ENCODE measurements at regions not wholly inside any gene's neighbourhood (a gene's known extent, or its start where the extent isn't known, plus 50 kb on each side); places are given as distances from the start of the nearest gene placed in this dataset.
"Not testable (repeated sequence)": the region's sequence is repeated elsewhere in the genome, so short reads cannot be mapped to it uniquely, and the experiment has no call there.

DNA sequence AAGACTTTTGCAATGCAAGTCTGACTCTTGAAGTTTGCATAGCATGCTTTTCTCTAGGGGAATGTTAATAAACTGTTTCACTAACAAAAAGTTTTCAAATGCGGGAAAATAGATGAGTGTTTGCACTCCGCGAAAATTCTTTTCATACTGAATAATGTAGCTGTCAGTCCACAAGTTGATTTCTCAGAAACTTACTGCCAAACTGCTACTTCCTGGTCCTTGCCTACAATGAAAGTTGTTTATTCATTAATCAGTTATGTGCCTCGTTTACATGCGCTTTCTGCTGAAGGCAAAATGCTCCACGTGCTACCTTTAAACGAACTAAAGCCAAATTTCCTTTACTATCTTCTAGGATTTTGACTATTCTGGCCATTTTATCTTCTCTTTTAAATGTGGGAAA, 166.2 kb downstream of the MAGEB17 start:
- no peak for DNase-seq (ENCODE audit: low spot score, unreplicated experiment)
- Mint-ChIP-seq H3K27me3 (no peaks in the 10 kb centered on the region), H3K4me1 (ENCODE audit: low read depth) (no peaks in the 10 kb centered on the region), H3K27ac (no peak overlapping the region), H3K4me3 (ENCODE audit: low read depth) (no peak overlapping the region), H3K36me3 (ENCODE audit: insufficient read depth) (peaks cover 7% of the 10 kb centered on the region), H3K9me3 (ENCODE audit: low read depth) (peaks cover 5% of the 10 kb centered on the region)
- no peak for TF ChIP-seq CTCF (IDR thresholded peaks at IDR 0.05; ENCODE audit: unreplicated experiment)

- Mint-ChIP-seq H3K9me3 (ENCODE audit: low read depth) (peaks cover 11% of the 10 kb centered on the region), H3K36me3 (ENCODE audit: insufficient read depth) (peaks cover 7% of the 10 kb centered on the region), H3K27ac (no peak overlapping the region), H3K4me1 (ENCODE audit: low read depth) (no peaks in the 10 kb centered on the region), H3K4me3 (ENCODE audit: low read depth) (no peak overlapping the region), H3K27me3 (no peaks in the 10 kb centered on the region)
- no peak for TF ChIP-seq CTCF (IDR thresholded peaks at IDR 0.05; ENCODE audit: unreplicated experiment)
- DNase-seq (ENCODE audit: low spot score, unreplicated experiment), result no peak
Measured at GRCh38 chrX:16335181-16335580, 167.9 kb downstream of the MAGEB17 start.

DNA sequence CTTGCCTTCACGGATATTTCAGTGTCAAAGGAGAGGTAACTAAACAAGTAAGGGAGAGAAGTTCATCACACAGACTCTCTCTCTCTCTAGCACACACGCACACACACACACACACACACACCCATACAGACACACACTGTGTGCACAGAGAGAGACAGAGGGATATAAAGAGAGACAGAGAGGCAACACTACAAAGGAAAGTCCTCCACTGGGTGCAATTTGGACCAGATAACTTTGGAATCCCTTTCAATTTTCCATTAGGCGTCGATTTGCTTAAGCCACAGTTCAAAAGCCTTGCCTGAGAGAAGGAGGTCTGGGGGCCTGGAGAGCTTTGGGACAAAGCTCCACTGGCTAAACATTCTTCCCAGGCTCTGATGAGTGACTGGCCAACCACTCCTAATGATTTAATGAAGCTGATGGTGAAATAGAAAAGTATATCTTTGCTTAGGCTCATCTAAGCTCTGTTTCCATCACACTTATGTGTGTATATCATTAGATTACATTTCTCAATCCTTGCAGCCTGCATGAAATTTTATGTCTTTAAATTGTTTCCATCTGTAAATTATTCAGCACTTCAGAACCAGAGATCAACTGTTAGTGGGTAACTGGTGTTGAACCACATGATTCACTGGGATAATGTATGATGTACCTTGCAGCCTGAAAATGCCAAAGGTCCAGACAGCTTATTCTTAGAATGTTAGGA, 180.8 kb downstream of the MAGEB17 start:
- Mint-ChIP-seq H3K27me3 (no peaks in the 10 kb centered on the region), H3K9me3 (ENCODE audit: low read depth) (peaks cover 20% of the 10 kb centered on the region), H3K36me3 (ENCODE audit: insufficient read depth) (peaks cover 23% of the 10 kb centered on the region), H3K4me1 (ENCODE audit: low read depth) (no peaks in the 10 kb centered on the region), H3K27ac (peak overlapping the region; percentile 22), H3K4me3 (ENCODE audit: low read depth) (no peak overlapping the region)
- DNase-seq (ENCODE audit: low spot score, unreplicated experiment), result no peak
- no peak for TF ChIP-seq CTCF (IDR thresholded peaks at IDR 0.05; ENCODE audit: unreplicated experiment)

GRCh38 chrX:16357902-16358301, 190.6 kb downstream of the MAGEB17 start:
- peaks cover 26% of the 10 kb centered on the region for H3K9me3 Mint-ChIP-seq (ENCODE audit: low read depth)
- no peak for DNase-seq (ENCODE audit: low spot score, unreplicated experiment)
- peaks cover 1% of the 10 kb centered on the region for H3K4me1 Mint-ChIP-seq (ENCODE audit: low read depth)
- H3K4me3 Mint-ChIP-seq (ENCODE audit: low read depth), result no peak overlapping the region
- no peak for TF ChIP-seq CTCF (IDR thresholded peaks at IDR 0.05; ENCODE audit: unreplicated experiment)
- H3K36me3 Mint-ChIP-seq (ENCODE audit: insufficient read depth), result peaks cover 41% of the 10 kb centered on the region
- no peaks in the 10 kb centered on the region for H3K27me3 Mint-ChIP-seq
- H3K27ac Mint-ChIP-seq, result no peak overlapping the region

DNA sequence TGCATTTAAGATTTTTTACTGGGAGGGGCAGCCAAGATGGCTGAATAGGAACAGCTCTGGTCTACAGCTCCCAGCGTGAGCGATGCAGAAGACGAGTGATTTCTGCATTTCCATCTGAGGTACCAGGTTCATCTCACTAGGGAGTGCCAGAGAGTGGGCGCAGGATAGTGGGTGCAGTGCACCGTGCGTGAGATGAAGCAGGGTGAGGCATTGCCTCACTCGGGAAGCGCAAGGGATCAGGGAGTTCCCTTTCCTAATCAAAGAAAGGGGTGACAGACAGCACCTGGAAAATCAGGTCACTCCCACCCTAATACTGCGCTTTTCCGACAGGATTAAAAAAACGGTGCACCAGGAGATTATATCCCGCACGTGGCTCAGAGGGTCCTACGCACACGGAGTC, 192.8 kb downstream of the MAGEB17 start:
- not testable (repeated sequence) for H3K27ac Mint-ChIP-seq; H3K4me1 Mint-ChIP-seq (ENCODE audit: low read depth); H3K4me3 Mint-ChIP-seq (ENCODE audit: low read depth); DNase-seq (ENCODE audit: low spot score, unreplicated experiment); H3K27me3 Mint-ChIP-seq
- H3K9me3 Mint-ChIP-seq (ENCODE audit: low read depth), result peaks cover 26% of the 10 kb centered on the region
- peaks cover 43% of the 10 kb centered on the region for H3K36me3 Mint-ChIP-seq (ENCODE audit: insufficient read depth)

- DNase-seq (ENCODE audit: low spot score, unreplicated experiment), result no peak
- Mint-ChIP-seq H3K4me1 (ENCODE audit: low read depth) (peaks cover 8% of the 10 kb centered on the region), H3K36me3 (ENCODE audit: insufficient read depth) (peaks cover 16% of the 10 kb centered on the region), H3K4me3 (ENCODE audit: low read depth) (no peak overlapping the region), H3K27me3 (no peaks in the 10 kb centered on the region), H3K9me3 (ENCODE audit: low read depth) (no peaks in the 10 kb centered on the region), H3K27ac (no peak overlapping the region)
- TF ChIP-seq CTCF (IDR thresholded peaks at IDR 0.05; ENCODE audit: unreplicated experiment), result no peak
Measured at GRCh38 chrX:16368696-16369095, 201.4 kb downstream of the MAGEB17 start.

All from progenitor cell of endocrine pancreas (in vitro differentiated cells).